Endometrium (tissue), 2 donors: ENCODE measurements at regions not wholly inside any gene's neighbourhood (a gene's known extent, or its start where the extent isn't known, plus 50 kb on each side); places are given as distances from the start of the nearest gene placed in this dataset.

Source experiments
- FAIRE-seq: peaks from 2 replicates; lab custom pipeline; 2012; peaks lifted over from hg19 to GRCh38; lab: Jason Lieb, UNC
- donor health status: control.
- donor health status: control.

DNA sequence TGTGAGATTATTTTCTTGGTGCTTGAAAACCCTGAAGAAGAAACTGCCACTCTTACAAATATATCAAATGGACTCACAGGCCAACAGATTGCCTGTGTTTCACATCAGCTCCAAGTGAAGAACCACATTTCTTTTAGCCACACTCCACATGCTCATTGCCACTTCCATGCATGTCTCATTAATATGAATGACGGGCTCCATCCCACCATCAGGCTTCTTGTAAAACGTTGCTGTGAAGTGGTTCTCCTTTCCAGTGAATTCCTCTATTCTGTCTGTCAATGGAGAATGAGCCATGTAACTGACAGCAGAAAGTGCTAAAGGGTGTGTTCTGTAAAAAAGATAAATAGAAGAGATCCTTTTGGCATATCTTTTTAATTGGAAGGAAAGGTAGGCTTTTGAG, 188.2 kb upstream of the RMST start:
- FAIRE-seq, result no peak

- no peak for FAIRE-seq
Observed at GRCh38 chr12:97275256-97275655, 187.3 kb upstream of the RMST start.

DNA sequence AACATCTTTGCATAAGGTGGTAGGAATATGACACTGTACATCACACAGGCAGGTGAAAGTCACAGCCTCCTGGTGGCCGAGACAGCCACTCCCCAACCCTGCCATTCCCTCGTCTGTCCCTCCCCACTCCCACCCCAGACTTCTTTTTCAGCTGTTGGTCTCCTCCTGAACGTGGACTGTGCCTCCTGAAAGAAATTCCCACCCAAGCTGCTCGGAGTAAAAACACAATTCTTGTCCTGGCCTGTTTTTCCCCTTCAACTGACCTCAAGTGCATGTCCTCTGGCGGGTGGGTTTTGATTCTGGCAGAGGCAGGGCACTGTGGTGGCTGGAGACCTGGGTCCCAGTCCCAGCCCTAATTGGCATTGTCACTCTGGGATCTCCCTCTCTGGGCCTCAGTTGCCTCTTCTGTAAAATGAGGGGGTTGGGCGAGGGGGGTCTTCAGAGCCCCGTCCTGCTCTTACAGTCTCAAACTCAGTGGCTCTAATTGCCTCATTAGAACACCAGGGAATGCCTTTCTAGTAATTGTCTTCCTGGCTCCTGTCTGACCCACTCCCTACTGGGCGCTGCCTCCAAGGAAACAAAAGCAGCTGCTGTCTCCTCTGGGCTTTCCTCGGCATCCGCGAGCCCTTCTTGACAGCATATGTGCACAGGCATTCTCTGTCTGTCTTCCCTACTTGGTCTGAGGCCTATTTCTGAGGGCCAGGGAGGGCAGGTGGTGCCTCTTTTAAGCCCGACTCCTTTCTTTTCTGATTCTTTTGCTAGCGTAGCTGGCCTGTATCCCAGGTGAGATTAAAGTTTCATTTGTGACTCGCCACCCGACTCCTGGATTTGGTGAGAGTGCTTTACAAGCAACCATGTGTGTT, 186.6 kb upstream of the RMST start:
- FAIRE-seq, result no peak

DNA sequence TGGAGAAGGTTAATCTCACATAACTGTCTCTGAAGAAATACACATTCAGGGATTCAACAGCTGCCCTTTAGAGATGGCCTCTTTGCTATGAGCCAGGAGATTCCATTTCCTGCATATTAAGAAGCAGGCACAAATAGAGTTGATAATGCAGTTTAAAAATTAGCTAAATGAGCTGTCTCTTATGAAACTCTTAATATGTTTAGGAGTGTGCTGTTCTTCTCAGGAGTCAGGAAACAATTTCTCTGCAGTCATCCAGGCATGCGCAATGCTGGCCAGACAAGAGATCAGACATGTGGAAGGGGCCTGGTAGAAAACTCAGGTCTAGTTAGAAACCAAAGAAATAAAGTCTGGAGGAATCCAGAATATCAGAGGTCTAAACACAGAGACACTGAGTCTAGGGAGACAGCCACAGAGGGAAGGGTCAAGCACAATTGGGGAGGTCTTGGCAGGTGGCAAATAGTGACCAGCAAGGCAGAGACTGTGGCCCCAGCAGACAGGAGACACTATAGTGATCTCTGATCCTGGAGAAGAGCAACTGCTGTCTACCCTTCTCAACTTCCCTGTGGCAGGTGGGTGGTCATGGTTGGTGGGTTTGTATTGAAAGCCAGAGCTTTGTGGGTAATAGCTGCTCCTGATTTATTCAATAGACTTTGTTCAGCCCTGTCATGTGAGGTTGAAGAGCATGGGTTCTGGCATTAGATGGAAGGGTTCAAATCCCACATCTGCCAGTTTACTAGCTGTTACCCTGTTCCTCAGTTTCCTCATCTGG, 185.8 kb upstream of the RMST start:
- no peak for FAIRE-seq

DNA sequence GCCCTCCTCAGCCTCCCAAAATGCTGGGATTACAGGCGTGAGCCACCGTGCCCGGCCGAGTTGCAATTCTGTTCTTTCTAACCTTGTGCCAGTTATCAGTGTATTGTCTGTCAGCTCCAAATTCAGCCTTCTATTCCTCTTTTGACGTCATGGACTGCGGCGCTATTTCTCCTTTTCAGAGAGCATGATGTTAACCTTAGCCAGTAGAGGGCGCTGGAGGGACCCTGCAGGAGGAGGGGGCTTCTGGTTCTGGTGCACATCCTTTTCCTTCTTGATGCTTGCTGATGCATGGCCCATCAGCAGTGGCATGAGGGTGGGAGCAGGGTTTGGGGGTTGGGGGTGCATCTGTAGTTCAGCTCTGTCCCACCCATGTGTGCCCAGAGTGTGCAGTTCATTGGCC, 179.3 kb upstream of the RMST start:
- no peak for FAIRE-seq

GRCh38 chr12:97288531-97288930, 174.1 kb upstream of the RMST start:
- FAIRE-seq, result no peak

- no peak for FAIRE-seq
Observed at GRCh38 chr12:97292588-97292987, 170.0 kb upstream of the RMST start.

GRCh38 chr12:97293541-97293940, 169.1 kb upstream of the RMST start:
- no peak for FAIRE-seq

DNA sequence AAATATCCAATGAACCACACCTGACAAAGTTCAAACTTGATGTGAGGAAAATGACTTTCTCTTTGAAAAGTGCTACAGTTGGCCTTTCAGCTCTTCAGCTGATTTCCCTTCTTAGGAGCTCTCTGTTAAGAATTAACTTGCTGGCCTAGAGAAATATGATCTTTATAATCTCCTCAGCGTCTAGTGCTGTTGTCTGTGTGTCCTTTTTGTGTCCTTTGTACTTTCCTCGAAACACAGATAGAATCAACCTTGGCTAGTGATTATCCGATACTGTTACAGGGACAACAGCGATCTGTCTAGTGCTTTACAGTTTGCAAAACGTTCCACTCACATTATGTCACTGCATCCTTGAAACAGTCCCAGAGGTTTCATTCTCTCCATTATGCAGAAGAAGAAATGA, 162.8 kb upstream of the RMST start:
- FAIRE-seq, result no peak

GRCh38 chr12:97300431-97300830, 162.2 kb upstream of the RMST start:
- no peak for FAIRE-seq

DNA sequence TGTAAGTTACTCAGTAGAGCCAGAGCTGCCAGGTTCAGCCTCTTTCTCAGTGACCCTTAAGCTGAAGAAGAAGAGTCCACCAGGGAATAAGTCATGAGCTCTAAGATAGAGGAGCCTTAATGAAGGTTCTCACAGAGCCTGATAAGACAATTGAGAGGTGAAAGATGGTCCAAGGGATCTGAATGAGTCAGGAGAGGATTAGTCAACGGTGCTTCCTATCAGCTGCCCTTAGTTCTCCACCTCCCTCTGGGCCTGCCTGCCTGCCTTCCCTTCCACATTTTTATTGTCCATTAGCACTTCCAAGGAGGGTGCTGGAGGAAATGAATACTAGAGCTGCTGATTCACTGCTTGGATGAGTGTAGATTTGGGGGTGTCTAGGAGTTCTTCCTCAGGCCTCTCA, 161.7 kb upstream of the RMST start:
- FAIRE-seq, result no peak

- FAIRE-seq, result no peak
Observed at GRCh38 chr12:97301576-97301975, 161.0 kb upstream of the RMST start.

GRCh38 chr12:97305651-97306050, 157.0 kb upstream of the RMST start:
- no peak for FAIRE-seq

GRCh38 chr12:97306147-97306546, 156.5 kb upstream of the RMST start:
- FAIRE-seq, result no peak

DNA sequence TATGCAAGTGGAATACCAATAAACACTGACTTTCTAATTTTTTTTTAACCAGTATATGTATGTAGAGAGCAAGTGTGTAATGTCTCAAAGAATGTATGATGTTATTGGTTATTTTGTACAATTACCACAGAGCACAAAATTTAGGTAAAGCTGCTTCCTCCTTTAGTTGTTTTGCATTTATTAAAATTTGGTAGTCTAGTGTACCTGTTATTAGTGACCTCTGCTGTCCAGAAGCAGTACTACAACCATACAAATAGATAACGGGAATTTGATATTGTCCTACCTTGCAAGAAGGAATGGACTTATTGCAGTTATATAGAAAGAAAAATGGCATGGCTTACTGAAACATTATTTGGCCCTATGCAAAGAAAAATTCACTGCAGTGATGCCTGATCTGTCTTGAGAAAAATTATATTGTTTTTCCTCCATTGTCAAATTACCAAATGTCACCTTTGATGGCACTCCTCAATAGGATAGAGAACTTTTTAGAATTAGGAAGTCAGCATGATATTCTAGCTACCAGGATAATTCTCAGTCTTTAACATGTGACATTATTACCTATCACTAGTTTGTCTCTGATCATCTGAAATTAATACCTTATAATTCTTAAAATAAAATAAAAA, 153.9 kb upstream of the RMST start:
- peak; percentile 70 for FAIRE-seq

DNA sequence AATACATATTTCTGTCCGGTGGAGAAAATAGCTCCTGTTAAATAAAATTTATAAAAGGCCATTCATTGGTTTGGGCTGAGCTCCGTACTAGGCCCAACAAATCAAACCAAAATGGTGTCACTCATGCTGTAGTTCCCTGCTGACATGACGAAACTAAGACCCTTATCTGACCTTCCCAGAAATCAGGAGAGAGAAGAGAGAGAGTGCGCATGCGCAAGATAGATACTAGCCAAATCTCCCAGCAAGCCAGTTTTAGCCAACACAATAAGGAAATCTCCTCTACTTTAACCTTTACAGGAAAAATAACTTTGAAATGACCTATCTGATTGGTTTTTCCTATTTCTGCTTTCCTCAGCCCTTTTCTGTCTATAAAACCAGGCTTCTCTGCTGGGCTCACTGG, 152.7 kb upstream of the RMST start:
- FAIRE-seq, result no peak

DNA sequence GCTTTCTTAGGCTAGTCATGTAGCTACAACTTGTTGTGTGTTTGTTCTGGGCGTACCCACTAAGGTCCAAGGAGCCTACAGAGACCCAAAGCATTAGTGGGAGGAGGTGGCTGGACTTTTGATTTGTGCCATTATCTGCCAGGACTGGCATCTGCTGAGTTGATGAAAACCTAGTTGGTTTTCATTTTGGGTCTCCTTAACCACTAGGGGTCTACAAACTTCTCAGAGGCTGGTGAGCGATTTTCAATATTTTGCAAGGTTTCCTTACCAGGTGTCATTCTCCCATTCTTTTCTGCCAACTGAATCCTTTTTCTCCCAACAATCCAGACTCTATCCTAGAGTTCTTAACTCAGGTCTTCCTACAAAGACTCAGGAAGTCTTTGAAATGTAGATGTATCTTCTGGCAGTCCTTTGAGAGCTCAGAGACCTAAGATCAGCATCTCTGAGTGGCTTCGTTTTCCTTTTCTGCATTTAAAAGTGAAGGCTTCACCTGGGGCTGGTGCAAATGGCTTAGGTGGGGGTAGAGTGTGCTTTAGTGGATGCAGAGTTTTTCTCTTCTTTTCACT, 150.0 kb upstream of the RMST start:
- no peak for FAIRE-seq

GRCh38 chr12:97313471-97314190, 149.0 kb upstream of the RMST start:
- FAIRE-seq, result no peak

DNA sequence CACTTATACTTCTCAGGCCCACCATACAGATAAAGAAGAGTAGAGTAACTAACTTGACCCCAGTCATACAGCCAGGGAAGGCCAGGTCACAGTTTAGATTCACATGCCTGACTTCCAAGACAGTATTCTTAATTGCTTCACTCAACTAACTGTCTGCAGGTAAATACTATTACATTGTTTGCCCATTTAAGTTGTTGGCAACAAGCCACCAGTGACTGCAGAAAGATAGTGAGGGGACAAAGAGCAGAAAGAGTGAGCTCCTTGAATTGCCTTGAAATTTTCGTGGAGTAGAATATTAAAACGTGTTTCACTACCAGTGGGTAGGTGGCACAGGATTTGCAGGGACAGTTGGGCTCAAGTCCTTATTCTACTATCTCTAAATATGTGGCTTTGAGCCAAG, 146.3 kb upstream of the RMST start:
- FAIRE-seq, result no peak

DNA sequence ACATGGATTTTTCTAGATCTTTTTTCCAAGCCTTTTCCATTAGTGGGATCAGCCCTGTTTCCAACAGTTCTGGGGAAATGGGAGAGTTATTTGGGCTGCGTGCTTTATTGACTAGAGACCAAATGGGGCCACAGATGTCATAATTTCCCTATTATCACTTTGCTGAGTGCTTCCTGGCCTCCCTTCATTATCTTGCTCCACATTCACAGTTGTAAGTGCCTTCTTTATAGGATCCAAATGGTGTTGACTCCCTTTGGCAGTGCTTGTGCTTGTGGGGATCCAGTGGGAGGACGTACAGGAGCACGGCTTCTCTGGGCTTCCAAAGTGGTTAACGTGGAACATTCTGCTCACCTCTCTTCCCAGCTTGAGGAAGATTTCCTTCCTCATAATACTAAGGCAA, 141.0 kb upstream of the RMST start:
- FAIRE-seq, result no peak

- FAIRE-seq, result no peak
Observed at GRCh38 chr12:97322388-97322787, 140.2 kb upstream of the RMST start.

DNA sequence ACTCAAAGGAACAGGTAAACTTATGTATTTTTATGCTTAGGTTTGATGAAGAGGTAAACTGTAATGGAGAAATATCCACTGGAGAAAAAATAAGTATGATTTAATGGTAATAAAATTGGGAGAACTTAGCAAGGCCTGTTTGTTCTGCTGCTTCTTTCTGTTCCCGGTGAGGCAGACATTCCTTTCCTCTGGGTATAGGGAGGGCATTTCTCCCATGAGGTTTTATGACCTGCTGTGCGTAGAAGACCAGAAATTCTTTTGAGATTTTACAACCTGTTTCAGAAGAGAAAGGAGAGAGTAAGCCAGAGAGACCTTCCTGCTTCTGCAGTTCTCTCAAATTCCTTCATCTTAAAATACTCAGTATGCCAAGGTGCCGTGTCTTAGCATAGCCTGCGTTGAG, 139.4 kb upstream of the RMST start:
- FAIRE-seq, result no peak
